ENCODE measurements at regions not wholly inside any gene's neighbourhood (a gene's known extent, or its start where the extent isn't known, plus 50 kb on each side); places are given as distances from the start of the nearest gene placed in this dataset.
A peak's percentile ranks its signal among the peaks of the same experiment; 100 is the strongest.
"Not testable (repeated sequence)": the region's sequence is repeated elsewhere in the genome, so short reads cannot be mapped to it uniquely, and the experiment has no call there.

DNA sequence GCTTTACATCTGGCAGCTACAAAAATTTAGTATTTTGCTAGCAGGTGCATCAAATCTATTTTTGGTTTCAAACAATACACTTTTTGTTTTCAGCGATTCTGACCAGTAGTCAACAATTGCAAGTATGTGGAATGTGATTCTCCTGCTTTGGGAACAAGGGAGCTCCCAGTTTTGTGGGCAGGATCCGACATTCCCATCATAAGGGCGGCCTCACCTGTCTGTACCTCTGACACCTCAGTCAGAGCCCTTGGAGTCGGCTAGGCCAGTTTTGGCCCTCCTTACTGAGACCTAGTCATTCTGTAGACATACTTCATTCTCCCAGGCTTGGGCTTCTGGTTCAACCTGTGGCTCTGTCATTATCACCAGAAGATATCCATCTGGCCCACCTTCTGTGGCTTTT, 269.0 kb upstream of the PLGLB2 start:
- H3K4me1 Mint-ChIP-seq (ENCODE audit: low read depth): peaks cover 38% of the 10 kb centered on the region
- H3K9me3 Mint-ChIP-seq (ENCODE audit: insufficient read depth); POLR2A ChIA-PET; ATAC-seq; H3K27ac Mint-ChIP-seq; DNase-seq; H3K4me3 Mint-ChIP-seq; H3K27me3 Mint-ChIP-seq (ENCODE audit: low read depth); CTCF ChIA-PET: not testable (repeated sequence)
- peaks cover 16% of the 10 kb centered on the region for H3K36me3 Mint-ChIP-seq (ENCODE audit: low read depth)

DNA sequence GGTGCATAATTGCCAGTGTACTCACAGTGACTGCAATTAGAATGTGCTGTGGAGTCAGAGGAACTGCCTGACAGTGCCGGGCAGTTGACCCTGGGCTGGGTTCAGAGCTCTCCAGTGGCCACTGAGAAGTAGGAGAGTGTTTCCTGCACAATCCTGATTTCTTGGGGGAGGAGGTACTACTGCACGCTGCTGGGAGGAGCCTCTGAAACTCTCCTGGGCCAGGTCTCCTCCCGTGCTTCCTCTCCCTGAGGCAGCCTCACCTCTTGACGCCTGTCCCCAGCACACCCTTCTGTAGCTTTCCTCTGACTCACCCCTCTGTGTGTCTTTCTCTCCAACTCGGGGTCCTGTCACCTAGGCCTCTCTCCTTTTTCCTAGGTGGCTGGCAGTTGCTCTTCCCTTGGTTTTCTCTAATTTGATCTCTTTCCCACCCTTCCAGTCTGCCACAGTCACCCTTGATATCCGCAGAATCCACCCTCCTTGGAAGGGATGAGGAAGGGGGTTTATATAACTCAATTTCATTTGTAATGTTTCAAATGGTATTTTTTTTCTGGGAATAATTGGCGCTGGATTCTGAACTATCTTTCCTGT, 264.7 kb upstream of the PLGLB2 start:
- DNase-seq; H3K4me3 Mint-ChIP-seq; H3K27me3 Mint-ChIP-seq (ENCODE audit: low read depth); H3K36me3 Mint-ChIP-seq (ENCODE audit: low read depth); POLR2A ChIA-PET; H3K27ac Mint-ChIP-seq; H3K9me3 Mint-ChIP-seq (ENCODE audit: insufficient read depth); CTCF ChIA-PET: not testable (repeated sequence)
- peaks cover 40% of the 10 kb centered on the region for H3K4me1 Mint-ChIP-seq (ENCODE audit: low read depth)
- peak; percentile 62 for ATAC-seq

DNA sequence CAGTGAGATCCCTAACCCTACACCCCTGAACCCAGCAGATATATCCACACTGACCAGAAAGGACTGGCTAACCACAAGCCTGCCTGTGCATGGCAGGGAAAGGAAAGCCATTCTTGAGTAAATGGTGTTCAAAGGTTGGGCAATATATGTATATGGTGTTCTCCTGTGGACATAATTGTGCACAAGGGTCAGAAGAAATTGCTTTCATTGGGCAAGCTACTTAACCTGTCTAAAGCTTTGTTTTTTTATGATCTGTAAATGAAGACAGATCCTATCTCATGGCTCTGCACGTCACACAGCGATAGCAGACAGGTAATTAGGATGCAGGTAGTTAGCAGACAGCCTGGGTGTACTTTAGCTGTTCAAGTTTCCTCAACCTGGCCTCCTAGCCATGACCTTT, 263.5 kb upstream of the PLGLB2 start:
- H3K9me3 Mint-ChIP-seq (ENCODE audit: insufficient read depth); DNase-seq; H3K36me3 Mint-ChIP-seq (ENCODE audit: low read depth); POLR2A ChIA-PET; H3K27ac Mint-ChIP-seq; ATAC-seq; H3K27me3 Mint-ChIP-seq (ENCODE audit: low read depth); H3K4me3 Mint-ChIP-seq; CTCF ChIA-PET: not testable (repeated sequence)
- peaks cover 37% of the 10 kb centered on the region for H3K4me1 Mint-ChIP-seq (ENCODE audit: low read depth)

DNA sequence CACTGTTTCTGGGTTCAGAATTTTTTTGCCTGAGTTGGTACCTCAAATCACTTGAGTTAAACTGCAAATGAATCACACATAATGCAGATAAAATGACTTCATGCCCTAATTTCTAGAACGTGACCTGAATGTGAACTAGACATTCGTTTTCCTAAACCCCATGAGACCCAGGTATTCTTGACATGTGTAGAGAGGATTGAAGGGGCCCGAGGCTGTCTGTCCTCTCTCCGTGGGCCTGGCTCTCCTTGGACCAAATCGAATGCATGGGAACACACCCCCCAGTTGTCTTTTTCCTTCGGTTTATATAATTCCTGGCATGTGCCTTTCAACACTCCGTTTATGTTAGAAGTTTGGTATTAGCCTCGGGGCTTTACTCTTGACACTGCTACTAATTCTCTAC, 262.4 kb upstream of the PLGLB2 start:
- ATAC-seq; H3K36me3 Mint-ChIP-seq (ENCODE audit: low read depth); POLR2A ChIA-PET; H3K27ac Mint-ChIP-seq; H3K4me3 Mint-ChIP-seq; CTCF ChIA-PET; H3K9me3 Mint-ChIP-seq (ENCODE audit: insufficient read depth); H3K27me3 Mint-ChIP-seq (ENCODE audit: low read depth); DNase-seq: not testable (repeated sequence)
- peaks cover 32% of the 10 kb centered on the region for H3K4me1 Mint-ChIP-seq (ENCODE audit: low read depth)

DNA sequence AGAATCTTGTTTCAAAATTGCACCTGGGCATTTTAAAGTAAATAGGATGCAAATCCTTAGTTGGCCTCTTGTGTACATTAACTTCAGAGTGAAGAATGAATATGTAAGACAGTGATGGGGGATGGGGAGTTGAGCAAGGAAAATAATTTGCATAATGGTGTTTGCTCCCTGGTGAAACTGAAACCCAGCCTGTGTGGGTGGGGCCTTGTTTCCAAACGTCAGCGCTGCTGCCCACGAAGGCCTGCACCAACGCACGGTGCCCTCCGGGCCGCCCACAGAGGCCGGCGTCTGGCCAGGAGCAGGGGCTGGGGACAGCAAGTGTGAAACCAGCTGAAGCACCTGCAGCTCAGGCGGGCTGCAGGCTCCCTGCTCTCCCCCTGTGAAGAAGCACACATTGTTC, 262.0 kb upstream of the PLGLB2 start:
- ATAC-seq (peak; percentile 89), DNase-seq (peak; percentile 57)
- peaks cover 32% of the 10 kb centered on the region for H3K4me1 Mint-ChIP-seq (ENCODE audit: low read depth)
- H3K9me3 Mint-ChIP-seq (ENCODE audit: insufficient read depth); H3K27ac Mint-ChIP-seq; H3K4me3 Mint-ChIP-seq; H3K27me3 Mint-ChIP-seq (ENCODE audit: low read depth); H3K36me3 Mint-ChIP-seq (ENCODE audit: low read depth); CTCF ChIA-PET; POLR2A ChIA-PET: not testable (repeated sequence)

DNA sequence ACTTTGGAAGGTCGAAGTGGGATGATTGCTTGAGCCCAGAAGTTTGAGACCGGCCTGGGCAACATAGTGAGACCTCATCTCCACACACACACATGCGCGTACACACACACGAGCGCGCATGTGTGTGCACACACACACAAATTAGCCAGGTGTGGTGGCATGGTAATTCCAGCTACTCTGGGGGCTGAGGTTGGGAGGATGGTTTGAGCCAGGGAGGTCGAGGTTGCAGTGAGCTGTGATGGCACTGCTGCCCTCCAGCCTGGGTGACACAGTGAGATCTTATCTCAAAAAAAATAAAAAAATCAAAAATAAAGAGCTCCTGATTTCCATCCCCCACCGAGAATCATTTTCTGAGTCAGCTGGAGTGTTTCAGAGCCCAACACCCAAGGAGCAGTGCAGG, 261.5 kb upstream of the PLGLB2 start:
- H3K27me3 Mint-ChIP-seq (ENCODE audit: low read depth); H3K36me3 Mint-ChIP-seq (ENCODE audit: low read depth); POLR2A ChIA-PET; DNase-seq; H3K9me3 Mint-ChIP-seq (ENCODE audit: insufficient read depth); CTCF ChIA-PET: not testable (repeated sequence)
- ATAC-seq: peak; percentile 20
- peak overlapping the region; percentile 52 for H3K4me3 Mint-ChIP-seq
- H3K27ac Mint-ChIP-seq: peak overlapping the region; percentile 83
- peaks cover 34% of the 10 kb centered on the region for H3K4me1 Mint-ChIP-seq (ENCODE audit: low read depth)

DNA sequence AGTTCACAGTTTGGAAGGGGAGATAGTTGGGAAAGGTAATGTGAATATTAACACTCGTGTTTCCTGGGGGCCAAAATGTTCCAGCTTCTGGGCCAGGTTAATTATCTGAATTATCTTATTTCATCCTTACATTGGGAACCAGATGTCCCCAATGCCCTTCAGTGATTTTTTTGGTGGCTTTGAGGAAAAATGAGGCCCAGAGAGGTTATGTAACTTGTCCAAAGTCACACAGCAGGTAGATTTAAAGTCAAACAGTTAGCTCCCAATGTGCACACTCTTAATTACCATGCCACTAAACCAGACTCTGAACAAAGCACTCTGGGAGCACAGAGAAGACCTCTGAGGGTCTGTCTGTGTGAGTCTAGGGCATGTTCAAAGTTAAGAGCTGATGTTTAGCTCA, 259.9 kb upstream of the PLGLB2 start:
- H3K9me3 Mint-ChIP-seq (ENCODE audit: insufficient read depth); CTCF ChIA-PET; POLR2A ChIA-PET; H3K36me3 Mint-ChIP-seq (ENCODE audit: low read depth); H3K27me3 Mint-ChIP-seq (ENCODE audit: low read depth); H3K4me3 Mint-ChIP-seq; H3K27ac Mint-ChIP-seq; DNase-seq; ATAC-seq: not testable (repeated sequence)
- peaks cover 30% of the 10 kb centered on the region for H3K4me1 Mint-ChIP-seq (ENCODE audit: low read depth)

DNA sequence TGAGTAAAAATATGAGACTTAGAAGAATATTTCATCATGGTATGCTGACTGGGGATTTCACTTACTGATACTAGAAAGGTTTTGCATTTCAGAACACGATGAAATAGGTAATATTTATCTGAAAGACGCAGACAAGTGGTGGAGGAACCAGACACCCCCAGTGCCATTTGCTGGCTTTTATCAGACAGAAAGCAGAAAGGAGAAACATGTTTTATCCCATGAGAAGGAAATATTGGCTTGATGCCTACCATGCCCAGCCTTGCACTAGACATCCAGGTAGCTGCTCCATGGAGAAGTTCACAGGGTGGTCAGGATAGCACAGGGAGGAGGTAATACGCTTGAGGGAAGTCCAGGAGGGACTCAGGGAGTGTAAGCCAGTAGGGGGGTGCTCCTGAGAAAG, 258.9 kb upstream of the PLGLB2 start:
- POLR2A ChIA-PET; H3K27me3 Mint-ChIP-seq (ENCODE audit: low read depth); H3K27ac Mint-ChIP-seq; H3K36me3 Mint-ChIP-seq (ENCODE audit: low read depth); DNase-seq; CTCF ChIA-PET; ATAC-seq; H3K4me3 Mint-ChIP-seq; H3K9me3 Mint-ChIP-seq (ENCODE audit: insufficient read depth): not testable (repeated sequence)
- peaks cover 24% of the 10 kb centered on the region for H3K4me1 Mint-ChIP-seq (ENCODE audit: low read depth)

DNA sequence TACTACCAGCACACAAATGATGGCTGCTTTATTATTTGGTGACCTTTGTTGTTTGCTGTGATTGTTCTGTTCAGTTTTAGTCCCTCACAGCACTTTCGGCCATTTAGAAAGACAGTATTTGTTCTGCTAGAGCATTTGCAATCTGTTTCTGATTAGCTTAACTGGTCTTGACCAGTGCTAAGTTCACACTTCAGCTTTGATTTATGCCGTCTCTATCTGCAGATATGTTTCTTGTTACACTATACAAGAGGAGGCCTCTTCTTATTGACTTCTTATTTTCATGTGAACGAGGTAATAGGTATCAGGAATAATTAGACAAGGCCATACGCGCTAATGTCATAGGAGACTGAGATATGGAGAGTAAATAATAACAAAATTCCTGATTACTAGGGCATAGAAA, 253.0 kb upstream of the PLGLB2 start:
- H3K9me3 Mint-ChIP-seq (ENCODE audit: insufficient read depth); ATAC-seq; DNase-seq; CTCF ChIA-PET; POLR2A ChIA-PET; H3K36me3 Mint-ChIP-seq (ENCODE audit: low read depth); H3K27me3 Mint-ChIP-seq (ENCODE audit: low read depth); H3K4me3 Mint-ChIP-seq: not testable (repeated sequence)
- peaks cover 10% of the 10 kb centered on the region for H3K4me1 Mint-ChIP-seq (ENCODE audit: low read depth)
- H3K27ac Mint-ChIP-seq: peak overlapping the region; percentile 35

DNA sequence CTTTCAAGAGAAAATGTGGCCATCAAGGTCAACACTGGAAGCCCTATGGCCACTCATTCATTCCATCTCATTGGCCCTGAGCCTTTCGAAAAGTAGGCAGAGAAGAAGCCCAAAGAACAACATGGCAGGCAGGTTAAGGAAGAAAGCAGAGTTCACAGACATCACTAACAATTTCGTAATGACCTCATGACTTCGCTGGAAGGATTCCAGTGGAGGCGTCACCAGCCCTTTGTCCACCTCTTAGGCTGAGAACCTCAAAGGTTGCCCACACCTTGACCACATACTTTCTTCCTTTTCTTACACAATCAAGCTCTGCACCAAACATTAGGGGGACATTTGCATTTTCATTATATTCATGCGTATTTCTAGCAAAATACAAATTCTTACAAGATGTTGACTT, 252.4 kb upstream of the PLGLB2 start:
- ATAC-seq, POLR2A ChIA-PET: not testable (repeated sequence)

DNA sequence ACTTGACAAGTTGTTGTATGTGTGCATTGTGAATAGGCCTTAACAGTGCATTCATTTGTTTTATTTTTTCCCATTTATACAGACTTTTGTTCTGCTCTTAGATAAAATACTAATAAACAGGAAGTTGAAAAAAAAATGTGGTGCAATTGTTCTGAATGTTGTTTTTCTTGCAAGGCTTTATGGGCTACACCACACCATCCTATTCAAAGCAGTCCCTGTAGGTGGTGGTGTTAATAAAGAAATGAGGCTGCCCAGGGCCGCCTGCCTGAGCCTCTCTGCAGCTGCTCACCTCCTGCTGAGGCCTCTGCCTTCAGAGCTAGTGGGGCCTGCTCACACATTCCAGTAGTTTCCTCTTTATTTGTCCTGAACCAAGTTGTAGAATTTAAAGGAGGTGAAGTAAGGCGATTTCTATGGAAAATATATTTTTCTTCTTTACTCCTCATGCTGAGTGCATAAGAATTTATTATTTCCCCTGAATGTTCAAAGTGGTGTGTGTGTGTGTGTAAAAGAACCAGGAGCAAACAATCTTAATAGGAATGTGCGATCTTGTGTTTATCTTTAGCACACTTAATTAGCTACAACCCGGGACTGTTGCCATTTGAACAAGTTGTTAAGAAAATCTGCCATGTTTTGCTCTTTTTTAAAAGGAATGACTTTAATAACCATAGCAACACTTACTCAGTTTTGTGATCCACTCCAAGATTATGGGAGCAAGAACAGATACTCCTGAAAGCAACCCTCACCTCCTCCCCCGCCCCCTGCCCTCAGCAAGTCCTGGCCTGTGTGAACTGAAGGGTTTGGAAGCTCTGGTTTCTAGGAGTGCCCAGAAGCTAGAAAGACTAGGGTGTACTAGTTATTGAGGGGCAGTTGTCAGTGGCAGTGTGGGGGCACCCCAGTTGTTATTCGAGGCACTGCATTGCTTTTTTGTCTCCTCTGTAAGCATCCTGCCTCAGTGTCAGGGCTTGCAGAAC, 251.6 kb upstream of the PLGLB2 start:
- H3K4me1 Mint-ChIP-seq (ENCODE audit: low read depth): peaks cover 16% of the 10 kb centered on the region
- CTCF ChIA-PET; H3K27me3 Mint-ChIP-seq (ENCODE audit: low read depth); H3K27ac Mint-ChIP-seq; H3K36me3 Mint-ChIP-seq (ENCODE audit: low read depth); POLR2A ChIA-PET; H3K4me3 Mint-ChIP-seq; H3K9me3 Mint-ChIP-seq (ENCODE audit: insufficient read depth): not testable (repeated sequence)
- DNase-seq (peak; percentile 50), ATAC-seq (peak; percentile 86)

More for the DNA sequence above, 252.4 kb upstream of the PLGLB2 start:
- DNase-seq; H3K4me3 Mint-ChIP-seq; H3K9me3 Mint-ChIP-seq (ENCODE audit: insufficient read depth); H3K36me3 Mint-ChIP-seq (ENCODE audit: low read depth); H3K27ac Mint-ChIP-seq; CTCF ChIA-PET; H3K27me3 Mint-ChIP-seq (ENCODE audit: low read depth): not testable (repeated sequence)
- peaks cover 13% of the 10 kb centered on the region for H3K4me1 Mint-ChIP-seq (ENCODE audit: low read depth)

DNA sequence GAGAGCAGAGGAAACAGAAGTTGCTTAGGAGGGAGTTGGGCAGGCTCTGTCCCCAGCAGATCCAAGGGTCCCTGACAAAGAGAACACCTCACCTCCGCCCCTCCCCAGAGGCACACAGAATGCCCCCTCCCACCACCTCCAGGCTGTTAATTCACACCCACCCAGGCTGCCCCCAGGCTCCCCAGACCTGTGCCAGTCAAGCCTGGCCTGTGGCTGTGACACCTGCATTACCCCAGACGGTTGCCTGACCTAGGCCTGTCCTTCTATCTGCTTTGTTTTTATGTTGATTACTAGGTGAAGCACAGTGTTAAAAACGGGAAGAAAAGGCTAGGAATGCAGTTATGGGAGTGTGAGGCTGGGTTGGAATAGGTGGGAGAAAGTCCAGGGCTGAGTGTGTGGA, 250.8 kb upstream of the PLGLB2 start:
- H3K4me3 Mint-ChIP-seq; POLR2A ChIA-PET; H3K27me3 Mint-ChIP-seq (ENCODE audit: low read depth); H3K36me3 Mint-ChIP-seq (ENCODE audit: low read depth); H3K9me3 Mint-ChIP-seq (ENCODE audit: insufficient read depth); DNase-seq; CTCF ChIA-PET; H3K27ac Mint-ChIP-seq; ATAC-seq: not testable (repeated sequence)
- peaks cover 13% of the 10 kb centered on the region for H3K4me1 Mint-ChIP-seq (ENCODE audit: low read depth)
